ENCODE measurements at regions not wholly inside any gene's neighbourhood (a gene's known extent, or its start where the extent isn't known, plus 50 kb on each side); places are given as distances from the start of the nearest gene placed in this dataset.

GRCh38 chr3:20573175-20573574, 387.2 kb upstream of the SGO1 start:
- Histone ChIP-seq H3K4me3 (ENCODE audit: low read length in 3 of 3) (no peak overlapping the region), H3K4me1 (ENCODE audit: control insufficient read depth in 2 of 3, insufficient read depth in 2 of 3, low read depth in 1 of 3, low read length in 3 of 3) (no peaks in the 10 kb centered on the region), H3K36me3 (ENCODE audit: control insufficient read depth in 2 of 3, insufficient read depth in 3 of 3, low read length in 3 of 3) (no peaks in the 10 kb centered on the region), H3K27me3 (ENCODE audit: control insufficient read depth, insufficient read depth, low read length) (no peaks in the 10 kb centered on the region), H3K9ac (ENCODE audit: low read length in 3 of 3) (no peak overlapping the region), H3K27ac (ENCODE audit: low read depth in 2 of 2, low read length in 2 of 2) (no peak overlapping the region), H3K9me3 (ENCODE audit: control insufficient read depth in 2 of 3, insufficient read depth in 1 of 3, low read length in 3 of 3) (no peaks in the 10 kb centered on the region)
- DNase-seq (no peak), FAIRE-seq (no peak)
- TF ChIP-seq CTCF (IDR thresholded peaks at IDR 0.05; ENCODE audit: borderline replicate concordance, extremely low read depth, insufficient read depth) = no peak
- intact Hi-C loops (cut with DNase I) = no loop called here

- no peak for DNase-seq
- no peak for TF ChIP-seq CTCF (IDR thresholded peaks at IDR 0.05; ENCODE audit: borderline replicate concordance, extremely low read depth, insufficient read depth)
- intact Hi-C loops (cut with DNase I) = no loop called here
- H3K9ac ChIP-seq (ENCODE audit: low read length in 3 of 3) = no peak overlapping the region
- no peaks in the 10 kb centered on the region for H3K27me3 ChIP-seq (ENCODE audit: control insufficient read depth, insufficient read depth, low read length)
- no peak for FAIRE-seq
- no peaks in the 10 kb centered on the region for H3K4me1 ChIP-seq (ENCODE audit: control insufficient read depth in 2 of 3, insufficient read depth in 2 of 3, low read depth in 1 of 3, low read length in 3 of 3)
- H3K4me3 ChIP-seq (ENCODE audit: low read length in 3 of 3) = no peak overlapping the region
- H3K9me3 ChIP-seq (ENCODE audit: control insufficient read depth in 2 of 3, insufficient read depth in 1 of 3, low read length in 3 of 3) = no peaks in the 10 kb centered on the region
- H3K27ac ChIP-seq (ENCODE audit: low read depth in 2 of 2, low read length in 2 of 2) = no peak overlapping the region
- H3K36me3 ChIP-seq (ENCODE audit: control insufficient read depth in 2 of 3, insufficient read depth in 3 of 3, low read length in 3 of 3) = no peaks in the 10 kb centered on the region
Observed at GRCh38 chr3:20572473-20572872, 386.5 kb upstream of the SGO1 start.

- Histone ChIP-seq H3K27me3 (ENCODE audit: control insufficient read depth, insufficient read depth, low read length) (no peaks in the 10 kb centered on the region), H3K4me1 (ENCODE audit: control insufficient read depth in 2 of 3, insufficient read depth in 2 of 3, low read depth in 1 of 3, low read length in 3 of 3) (no peaks in the 10 kb centered on the region), H3K9ac (ENCODE audit: low read length in 3 of 3) (no peak overlapping the region), H3K36me3 (ENCODE audit: control insufficient read depth in 2 of 3, insufficient read depth in 3 of 3, low read length in 3 of 3) (no peaks in the 10 kb centered on the region), H3K9me3 (ENCODE audit: control insufficient read depth in 2 of 3, insufficient read depth in 1 of 3, low read length in 3 of 3) (no peaks in the 10 kb centered on the region), H3K4me3 (ENCODE audit: low read length in 3 of 3) (no peak overlapping the region), H3K27ac (ENCODE audit: low read depth in 2 of 2, low read length in 2 of 2) (no peak overlapping the region)
- no peak for DNase-seq
- no peak for FAIRE-seq
- TF ChIP-seq CTCF (IDR thresholded peaks at IDR 0.05; ENCODE audit: borderline replicate concordance, extremely low read depth, insufficient read depth) = no peak
- intact Hi-C loops (cut with DNase I) = no loop called here
Observed at GRCh38 chr3:20569310-20569709, 383.3 kb upstream of the SGO1 start.

- no peak for DNase-seq
- no peak overlapping the region for H3K4me3 ChIP-seq (ENCODE audit: low read length in 3 of 3)
- no peaks in the 10 kb centered on the region for H3K36me3 ChIP-seq (ENCODE audit: control insufficient read depth in 2 of 3, insufficient read depth in 3 of 3, low read length in 3 of 3)
- no peaks in the 10 kb centered on the region for H3K27me3 ChIP-seq (ENCODE audit: control insufficient read depth, insufficient read depth, low read length)
- H3K9me3 ChIP-seq (ENCODE audit: control insufficient read depth in 2 of 3, insufficient read depth in 1 of 3, low read length in 3 of 3) = no peaks in the 10 kb centered on the region
- no peaks in the 10 kb centered on the region for H3K4me1 ChIP-seq (ENCODE audit: control insufficient read depth in 2 of 3, insufficient read depth in 2 of 3, low read depth in 1 of 3, low read length in 3 of 3)
- no peak overlapping the region for H3K27ac ChIP-seq (ENCODE audit: low read depth in 2 of 2, low read length in 2 of 2)
- no peak overlapping the region for H3K9ac ChIP-seq (ENCODE audit: low read length in 3 of 3)
- intact Hi-C loops (cut with DNase I) = no loop called here
- TF ChIP-seq CTCF (IDR thresholded peaks at IDR 0.05; ENCODE audit: borderline replicate concordance, extremely low read depth, insufficient read depth) = no peak
- FAIRE-seq = no peak
Observed at GRCh38 chr3:20564966-20565365, 379.0 kb upstream of the SGO1 start.
